Activated CD4-positive, alpha-beta T cell treated with anti-CD3 and anti-CD28 coated beads, Interleukin-2, amount 10 ng/mL, durations not matched to agents 7 days and 5 days (primary cell): ENCODE measurements at regions not wholly inside any gene's neighbourhood (a gene's known extent, or its start where the extent isn't known, plus 50 kb on each side); places are given as distances from the start of the nearest gene placed in this dataset.

ENCODE experiments used
- CTCF ChIA-PET: fragments of 350-600 bp; sonication (Branson Sonifier 250); formaldehyde crosslinking; loops from one replicate; lab custom pipeline; 2021; ENCODE audit warnings: antibody characterized with exemption; lab: Charles Lee
- POLR2A ChIA-PET: fragments of 350-600 bp; sonication (Branson Sonifier 250); formaldehyde crosslinking; loops from one replicate; lab custom pipeline; 2021; ENCODE audit warnings: antibody characterized with exemption; lab: Charles Lee
- DNase-seq: peaks from one replicate; pipeline ENCODE4 v3.0.0-alpha.2; 2020
- H3K27ac Mint-ChIP-seq: one replicate; pipeline ENCODE4 v1.8.0; 2021; ENCODE audit warnings: mild to moderate bottlenecking, moderate library complexity, mixed read lengths
- H3K27me3 Mint-ChIP-seq: one replicate; pipeline ENCODE4 v1.8.0; 2021; ENCODE audit warnings: mixed read lengths
- H3K36me3 Mint-ChIP-seq: one replicate; pipeline ENCODE4 v1.8.0; 2021; ENCODE audit warnings: low read depth, mixed read lengths
- H3K4me1 Mint-ChIP-seq: one replicate; pipeline ENCODE4 v1.8.0; 2021; ENCODE audit warnings: mixed read lengths
- H3K4me3 Mint-ChIP-seq: one replicate; pipeline ENCODE4 v1.8.0; 2021; ENCODE audit warnings: mild to moderate bottlenecking, moderate library complexity, mixed read lengths
- H3K9me3 Mint-ChIP-seq: one replicate; pipeline ENCODE4 v1.8.0; 2021; ENCODE audit warnings: mixed read lengths

DNA sequence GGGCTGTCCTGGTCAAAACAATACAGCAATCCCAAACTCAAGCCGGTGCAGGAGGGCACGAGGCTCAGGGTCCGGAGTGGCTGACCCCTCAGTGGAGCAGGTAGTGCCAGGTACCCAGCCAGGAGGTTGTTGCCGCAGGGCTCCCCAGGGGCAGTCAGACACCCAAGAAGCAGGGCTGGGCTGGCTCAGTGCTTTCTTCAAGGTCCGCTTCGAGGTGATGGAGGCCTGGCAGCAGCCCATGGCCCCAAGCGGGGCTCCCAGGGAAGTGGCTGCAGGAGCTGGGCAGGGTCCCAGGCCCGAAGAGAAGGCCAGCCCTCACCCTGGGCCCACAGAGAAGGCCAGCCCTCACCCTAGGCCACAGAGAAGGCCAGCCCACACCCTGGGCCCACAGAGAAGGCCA is 55.3 kb upstream of the COPS8 start:
- H3K4me1 Mint-ChIP-seq, result no peaks in the 10 kb centered on the region
- no peaks in the 10 kb centered on the region for H3K36me3 Mint-ChIP-seq
- CTCF ChIA-PET, result no interaction called here
- H3K27me3 Mint-ChIP-seq, result no peaks in the 10 kb centered on the region
- H3K4me3 Mint-ChIP-seq, result no peak overlapping the region
- DNase-seq, result no peak
- H3K9me3 Mint-ChIP-seq, result no peaks in the 10 kb centered on the region
- H3K27ac Mint-ChIP-seq, result no peak overlapping the region
- POLR2A ChIA-PET, result no interaction called here

DNA sequence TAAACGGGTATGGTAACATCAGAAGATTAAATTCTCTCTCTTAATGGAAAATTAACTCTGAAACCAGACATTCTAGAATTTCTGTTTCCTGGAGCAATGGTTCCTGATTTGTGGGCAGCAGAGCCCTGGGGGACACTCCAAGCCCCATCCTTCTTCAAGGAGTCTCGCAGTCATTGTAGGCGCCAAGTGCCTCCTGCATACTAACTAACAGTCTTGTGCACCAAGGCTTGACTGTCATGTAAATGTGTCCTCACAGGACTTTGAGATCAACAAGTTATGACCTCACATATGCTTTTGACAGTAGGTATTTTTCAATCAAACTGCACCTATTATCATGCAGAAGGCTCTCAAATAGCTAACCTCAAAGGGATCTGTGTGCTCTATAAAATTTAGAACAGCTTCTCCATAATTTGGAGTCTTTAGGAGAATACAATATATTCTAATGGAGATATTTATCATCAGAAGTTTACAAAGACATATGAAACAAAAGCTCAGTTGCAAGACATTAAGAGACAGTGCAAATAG is 52.1 kb upstream of the COPS8 start:
- Mint-ChIP-seq H3K9me3 (no peaks in the 10 kb centered on the region), H3K27me3 (no peaks in the 10 kb centered on the region), H3K4me1 (no peaks in the 10 kb centered on the region), H3K4me3 (no peak overlapping the region), H3K27ac (no peak overlapping the region), H3K36me3 (no peaks in the 10 kb centered on the region)
- CTCF ChIA-PET, result interaction anchor here (1.2 kb wide), 1 partner anchor 539 kb away, joined by 3 read pairs; no protein-coding TSS in a partner anchor
- POLR2A ChIA-PET, result no interaction called here
- DNase-seq, result no peak

DNA sequence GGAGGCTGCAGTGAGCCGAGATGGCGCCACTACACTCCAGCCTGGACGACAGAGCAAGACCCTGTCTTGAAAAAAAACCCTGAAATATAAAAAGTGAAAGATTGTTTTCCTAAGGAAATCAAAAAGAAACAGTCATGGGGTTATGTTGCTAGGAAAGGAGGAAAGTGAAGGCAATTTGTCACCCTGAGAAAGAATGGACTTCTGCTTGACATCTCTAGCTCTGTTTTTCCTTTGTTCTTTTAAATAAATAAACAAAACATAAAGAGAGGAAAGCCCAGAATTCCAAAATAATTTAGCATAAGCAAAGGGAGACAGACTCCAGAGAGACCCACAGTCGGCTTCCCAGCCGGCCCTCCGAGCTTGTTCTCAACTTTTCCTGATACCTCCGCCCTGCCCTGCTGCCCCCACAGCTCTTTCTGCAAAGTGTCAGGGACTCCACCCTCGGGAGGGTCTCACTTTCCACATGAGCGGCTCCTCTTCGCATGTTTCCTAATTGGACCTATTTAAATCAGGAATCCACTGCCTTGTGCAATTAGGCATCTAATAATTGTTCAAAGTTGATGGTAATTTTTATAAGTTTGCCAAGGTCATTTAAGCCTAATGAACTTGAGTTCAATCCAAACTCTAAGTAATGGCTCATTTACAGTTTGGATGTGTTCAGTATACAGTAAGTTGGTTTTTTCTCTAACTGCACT is 49.8 kb upstream of the COPS8 start:
- POLR2A ChIA-PET, result no interaction called here
- H3K4me1 Mint-ChIP-seq, result no peaks in the 10 kb centered on the region
- no peak for DNase-seq
- H3K27ac Mint-ChIP-seq, result no peak overlapping the region
- peaks cover 1% of the 10 kb centered on the region for H3K27me3 Mint-ChIP-seq
- CTCF ChIA-PET, result no interaction called here
- no peaks in the 10 kb centered on the region for H3K36me3 Mint-ChIP-seq
- H3K4me3 Mint-ChIP-seq, result no peak overlapping the region
- no peaks in the 10 kb centered on the region for H3K9me3 Mint-ChIP-seq
